ENCODE measurements at regions not wholly inside any gene's neighbourhood (a gene's known extent, or its start where the extent isn't known, plus 50 kb on each side); places are given as distances from the start of the nearest gene placed in this dataset.

- Mint-ChIP-seq H3K27ac (ENCODE audit: unreplicated experiment) (no peak overlapping the region), H3K9me3 (ENCODE audit: unreplicated experiment) (no peaks in the 10 kb centered on the region), H3K36me3 (ENCODE audit: insufficient read depth, unreplicated experiment) (no peaks in the 10 kb centered on the region), H3K27me3 (ENCODE audit: insufficient read depth, unreplicated experiment) (no peaks in the 10 kb centered on the region), H3K4me1 (ENCODE audit: low read depth, unreplicated experiment) (no peaks in the 10 kb centered on the region), H3K4me3 (ENCODE audit: unreplicated experiment) (no peak overlapping the region)
- H3K4me3 ChIP-seq (ENCODE audit: low read depth, low read length) = no peak overlapping the region
- H3K9me3 ChIP-seq = no peaks in the 10 kb centered on the region
- TF ChIP-seq CTCF (IDR thresholded peaks at IDR 0.05; ENCODE audit: insufficient read depth in 1 of 2, low read depth in 1 of 2, low read length in 1 of 2, severe bottlenecking in 1 of 2, unreplicated experiment in 1 of 2) = no peak
- DNase-seq = no peak
- BruUV-seq (replicated peaks) = no TSS peak
- CTCF ChIA-PET = no interaction called here
- H3K36me3 ChIP-seq (ENCODE audit: control insufficient read depth, insufficient read depth, low read length) = no peaks in the 10 kb centered on the region
- POLR2A ChIA-PET = no interaction called here
- intact Hi-C loops (cut with micrococcal nuclease; ENCODE audit: unreplicated experiment) = no loop called here
- H3K27me3 ChIP-seq (replicated peaks; ENCODE audit: control insufficient read depth, insufficient read depth, low read length) = no peaks in the 10 kb centered on the region
- no peaks in the 10 kb centered on the region; the same call in 1 of the 2 replicates for H3K4me1 ChIP-seq
These were observed 132.0 kb downstream of the OSR1 start for GRCh38 chr2:19226386-19226785.

GRCh38 chr2:19225931-19226330 is 132.5 kb downstream of the OSR1 start:
- no peak overlapping the region for H3K4me3 Mint-ChIP-seq (ENCODE audit: unreplicated experiment)
- ChIA-PET POLR2A (no interaction called here), CTCF (no interaction called here)
- DNase-seq = no peak
- no peaks in the 10 kb centered on the region for H3K4me1 Mint-ChIP-seq (ENCODE audit: low read depth, unreplicated experiment)
- no peaks in the 10 kb centered on the region for H3K9me3 Mint-ChIP-seq (ENCODE audit: unreplicated experiment)
- no TSS peak for BruUV-seq (replicated peaks)
- H3K27me3 ChIP-seq (replicated peaks; ENCODE audit: control insufficient read depth, insufficient read depth, low read length) = no peaks in the 10 kb centered on the region
- intact Hi-C loops (cut with micrococcal nuclease; ENCODE audit: unreplicated experiment) = no loop called here
- H3K36me3 Mint-ChIP-seq (ENCODE audit: insufficient read depth, unreplicated experiment) = no peaks in the 10 kb centered on the region
- H3K27me3 Mint-ChIP-seq (ENCODE audit: insufficient read depth, unreplicated experiment) = no peaks in the 10 kb centered on the region
- no peaks in the 10 kb centered on the region for H3K9me3 ChIP-seq
- TF ChIP-seq CTCF (IDR thresholded peaks at IDR 0.05; ENCODE audit: insufficient read depth in 1 of 2, low read depth in 1 of 2, low read length in 1 of 2, severe bottlenecking in 1 of 2, unreplicated experiment in 1 of 2) = no peak
- no peak overlapping the region for H3K27ac Mint-ChIP-seq (ENCODE audit: unreplicated experiment)
- no peaks in the 10 kb centered on the region for H3K36me3 ChIP-seq (ENCODE audit: control insufficient read depth, insufficient read depth, low read length)
- H3K4me1 ChIP-seq = no peaks in the 10 kb centered on the region; the same call in 1 of the 2 replicates
- no peak overlapping the region for H3K4me3 ChIP-seq (ENCODE audit: low read depth, low read length)

- no peaks in the 10 kb centered on the region for H3K27me3 Mint-ChIP-seq (ENCODE audit: insufficient read depth, unreplicated experiment)
- intact Hi-C loops (cut with micrococcal nuclease; ENCODE audit: unreplicated experiment) = no loop called here
- no peaks in the 10 kb centered on the region for H3K36me3 Mint-ChIP-seq (ENCODE audit: insufficient read depth, unreplicated experiment)
- ChIA-PET CTCF (no interaction called here), POLR2A (no interaction called here)
- TF ChIP-seq CTCF (IDR thresholded peaks at IDR 0.05; ENCODE audit: insufficient read depth in 1 of 2, low read depth in 1 of 2, low read length in 1 of 2, severe bottlenecking in 1 of 2, unreplicated experiment in 1 of 2) = no peak
- no peak for DNase-seq
- no peak overlapping the region for H3K4me3 Mint-ChIP-seq (ENCODE audit: unreplicated experiment)
- no peaks in the 10 kb centered on the region; the same call in 1 of the 2 replicates for H3K4me1 ChIP-seq
- no TSS peak for BruUV-seq (replicated peaks)
- no peaks in the 10 kb centered on the region for H3K9me3 ChIP-seq
- no peak overlapping the region for H3K4me3 ChIP-seq (ENCODE audit: low read depth, low read length)
- no peaks in the 10 kb centered on the region for H3K27me3 ChIP-seq (replicated peaks; ENCODE audit: control insufficient read depth, insufficient read depth, low read length)
- no peaks in the 10 kb centered on the region for H3K36me3 ChIP-seq (ENCODE audit: control insufficient read depth, insufficient read depth, low read length)
- H3K27ac Mint-ChIP-seq (ENCODE audit: unreplicated experiment) = no peak overlapping the region
- H3K4me1 Mint-ChIP-seq (ENCODE audit: low read depth, unreplicated experiment) = no peaks in the 10 kb centered on the region
- no peaks in the 10 kb centered on the region for H3K9me3 Mint-ChIP-seq (ENCODE audit: unreplicated experiment)
These were observed 133.3 kb downstream of the OSR1 start for GRCh38 chr2:19225126-19225525.
